SK-N-SH (cell line): ENCODE measurements at regions not wholly inside any gene's neighbourhood (a gene's known extent, or its start where the extent isn't known, plus 50 kb on each side); places are given as distances from the start of the nearest gene placed in this dataset.

Source experiments
- CTCF ChIP-seq: fragments of 200-600 bp; sonication (generic); IDR thresholded peaks from 2 replicates; pipeline ENCODE4 v1.6.1; 2017; ENCODE audit warnings: antibody characterized with exemption, mild to moderate bottlenecking, moderate library complexity
- EZH2phosphoT487 ChIP-seq: fragments of 200-600 bp; sonication (generic); IDR thresholded peaks from 2 replicates; pipeline ENCODE4 v1.6.1; 2017; ENCODE audit warnings: low read depth, mixed run types, mild to moderate bottlenecking, antibody characterized with exemption, moderate library complexity, borderline replicate concordance
- FOXJ3 ChIP-seq: sonication (generic); formaldehyde crosslinking; IDR thresholded peaks from 2 replicates; pipeline ENCODE4 v1.5.1; 2020; ENCODE audit warnings: mild to moderate bottlenecking, missing genetic modification reagents
- GABPA ChIP-seq: IDR thresholded peaks from 2 replicates; pipeline ENCODE4 v1.4.0; 2012; ENCODE audit warnings: low read depth, mild to moderate bottlenecking
- POLR2AphosphoS5 ChIP-seq: IDR thresholded peaks from 2 replicates; pipeline ENCODE4 v1.6.1; 2012; ENCODE audit warnings: low read depth, low read length
- REST ChIP-seq: IDR thresholded peaks from 2 replicates; pipeline ENCODE4 v1.6.1; 2012; ENCODE audit warnings: mild to moderate bottlenecking, low read depth, low read length, moderate library complexity
- RXRA ChIP-seq: IDR thresholded peaks from 2 replicates; pipeline ENCODE4 v1.4.0; 2012; ENCODE audit warnings: low read depth, mild to moderate bottlenecking, borderline replicate concordance
- YY1 ChIP-seq: IDR thresholded peaks from 2 replicates; pipeline ENCODE4 v1.4.0; 2012; ENCODE audit warnings: low read depth, mild to moderate bottlenecking
- TF ChIP-seq, protein P1 (sequence below): fragments of 150-350 bp; IDR thresholded peaks from 2 replicates; pipeline ENCODE4 v1.6.1; 2017; ENCODE audit warnings: antibody characterized with exemption, low read length, low read depth, borderline replicate concordance

- TF ChIP-seq CTCF: no peak
- TF ChIP-seq EZH2phosphoT487: no peak
- TF ChIP-seq POLR2AphosphoS5: no peak
- TF ChIP-seq RXRA: no peak
- no peak for TF ChIP-seq GABPA
- no peak for TF ChIP-seq FOXJ3 (CRISPR knock-in tag)
- no peak for TF ChIP-seq REST
- TF ChIP-seq, protein P1, sequence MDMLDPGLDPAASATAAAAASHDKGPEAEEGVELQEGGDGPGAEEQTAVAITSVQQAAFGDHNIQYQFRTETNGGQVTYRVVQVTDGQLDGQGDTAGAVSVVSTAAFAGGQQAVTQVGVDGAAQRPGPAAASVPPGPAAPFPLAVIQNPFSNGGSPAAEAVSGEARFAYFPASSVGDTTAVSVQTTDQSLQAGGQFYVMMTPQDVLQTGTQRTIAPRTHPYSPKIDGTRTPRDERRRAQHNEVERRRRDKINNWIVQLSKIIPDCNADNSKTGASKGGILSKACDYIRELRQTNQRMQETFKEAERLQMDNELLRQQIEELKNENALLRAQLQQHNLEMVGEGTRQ: no peak
- no peak for TF ChIP-seq YY1
Measured at GRCh38 chr15:99451484-99451883, 114.3 kb upstream of the MEF2A start.
